SK-N-MC (cell line): ENCODE measurements at regions not wholly inside any gene's neighbourhood (a gene's known extent, or its start where the extent isn't known, plus 50 kb on each side); places are given as distances from the start of the nearest gene placed in this dataset.

Source experiments
- EZH2 ChIP-seq: fragments of 200-600 bp; sonication (generic); IDR thresholded peaks from one replicate; pipeline ENCODE4 v1.6.1; 2017; ENCODE audit warnings: antibody characterized with exemption
- POLR2AphosphoS5 ChIP-seq: IDR thresholded peaks from 2 replicates; pipeline ENCODE4 v1.6.1; 2012; ENCODE audit warnings: mild to moderate bottlenecking, low read depth, low read length, borderline replicate concordance

- TF ChIP-seq POLR2AphosphoS5 (no peak), EZH2 (no peak)
Measured at GRCh38 chr2:181754105-181754504, 73.8 kb upstream of the NEUROD1 start.
